Germinal center (tissue), 1 donor: ENCODE measurements at regions not wholly inside any gene's neighbourhood (a gene's known extent, or its start where the extent isn't known, plus 50 kb on each side); places are given as distances from the start of the nearest gene placed in this dataset.
"Not testable (repeated sequence)": the region's sequence is repeated elsewhere in the genome, so short reads cannot be mapped to it uniquely, and the experiment has no call there.

Source experiments
- DNase-seq: peaks from one replicate; pipeline ENCODE4 v3.0.0; 2012; ENCODE audit warnings: mixed read lengths, low spot score

DNA sequence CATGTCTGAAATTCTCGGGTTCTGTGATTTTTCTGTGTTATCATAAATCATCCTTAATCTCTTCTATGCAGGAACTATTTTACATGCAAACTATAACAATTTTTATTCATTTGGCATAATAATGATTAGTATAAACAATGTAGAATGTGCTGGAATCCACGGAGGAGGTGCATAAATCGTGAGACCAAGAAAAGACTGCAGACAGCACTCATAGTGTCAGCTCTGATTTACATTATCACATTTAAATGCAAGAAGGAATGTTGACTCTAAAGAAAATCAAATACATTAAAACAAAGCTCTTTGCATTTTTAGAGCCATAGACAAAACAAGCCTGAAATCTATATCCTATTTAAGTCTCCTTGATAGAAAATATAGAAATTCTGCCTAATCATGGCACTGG, 501.7 kb upstream of the STXBP6 start:
- no peak for DNase-seq

DNA sequence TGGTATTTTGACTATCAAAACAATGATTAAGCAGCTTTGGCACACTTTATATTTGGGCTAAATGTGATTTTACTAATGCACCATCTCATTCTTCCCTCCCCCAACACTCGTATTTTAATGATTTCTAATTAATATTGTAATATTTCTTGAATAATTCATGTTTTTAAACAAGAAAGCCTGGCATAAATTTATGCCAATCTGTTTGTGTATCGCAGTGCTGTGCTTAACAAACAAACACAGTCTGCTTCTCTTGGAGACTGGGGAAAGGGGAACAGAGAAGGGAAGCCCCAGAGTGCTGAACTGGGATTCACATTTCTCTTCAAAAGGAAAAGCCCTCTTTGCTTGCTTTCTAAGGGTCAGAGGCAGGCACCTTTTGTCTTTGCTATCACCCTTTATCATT, 496.9 kb upstream of the STXBP6 start:
- DNase-seq = no peak

DNA sequence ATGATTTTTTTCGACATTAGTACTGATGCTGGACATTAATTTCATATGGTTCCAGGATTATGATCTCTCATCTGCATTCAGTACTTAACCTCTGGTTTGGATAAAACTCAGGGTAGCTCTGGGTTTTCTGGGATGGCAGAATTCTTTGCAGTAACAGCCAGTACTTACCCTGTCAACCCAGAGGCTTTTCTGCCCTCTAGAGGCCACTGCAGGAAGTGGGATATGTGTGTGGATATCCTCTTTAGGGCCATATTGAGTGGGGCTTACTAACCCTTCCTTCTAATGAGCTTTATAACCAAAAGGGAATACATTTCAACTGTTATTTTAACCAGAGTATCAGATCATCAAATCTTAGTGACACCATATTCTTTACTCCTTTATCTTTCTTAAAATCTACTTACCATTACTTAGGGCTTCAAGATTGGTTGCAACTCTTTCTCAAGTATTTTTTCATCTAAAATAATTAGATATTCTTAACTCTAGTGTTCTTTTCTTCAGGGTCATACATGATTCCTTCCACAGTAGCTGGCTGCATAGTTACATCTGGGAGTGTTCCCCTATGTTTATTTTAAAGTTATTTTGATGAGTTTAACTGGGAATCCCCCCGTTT, 488.0 kb upstream of the STXBP6 start:
- DNase-seq = no peak

DNA sequence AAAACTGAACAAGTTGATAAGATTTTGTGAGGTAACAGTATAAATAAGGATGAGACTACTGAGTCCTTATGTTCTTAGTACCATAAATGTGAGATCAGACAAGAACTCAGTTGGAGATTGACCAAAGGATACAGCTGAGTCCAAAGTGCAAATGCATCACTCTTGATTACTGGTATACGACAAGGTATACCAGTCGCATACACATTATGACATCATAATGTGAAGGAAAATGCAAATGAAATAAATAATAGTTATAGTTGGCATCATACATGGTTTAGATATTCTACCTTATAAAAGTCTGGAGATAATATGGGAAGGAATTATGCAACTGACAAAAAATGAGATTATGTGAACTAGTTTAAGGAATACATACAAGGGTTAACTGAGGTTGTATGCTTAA, 476.3 kb upstream of the STXBP6 start:
- DNase-seq = no peak

DNA sequence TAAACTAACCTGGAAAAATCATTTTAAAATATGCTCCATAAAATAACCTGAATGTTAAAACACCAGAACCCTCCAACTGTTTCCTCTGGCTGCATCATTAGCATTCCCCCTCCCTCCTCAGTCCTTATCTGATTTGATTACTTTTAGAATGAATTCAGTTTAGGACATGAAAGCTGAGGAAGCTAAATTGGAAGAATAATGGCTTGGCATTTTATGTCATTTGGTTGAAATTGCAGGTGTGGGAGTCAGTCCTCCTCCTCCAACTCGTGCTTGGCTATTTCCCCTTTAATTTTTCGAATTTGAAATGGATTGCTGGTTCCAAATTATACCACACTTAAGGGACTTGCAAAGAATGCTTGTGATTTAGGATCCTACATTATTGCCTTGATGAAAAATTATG, 473.0 kb upstream of the STXBP6 start:
- no peak for DNase-seq

DNA sequence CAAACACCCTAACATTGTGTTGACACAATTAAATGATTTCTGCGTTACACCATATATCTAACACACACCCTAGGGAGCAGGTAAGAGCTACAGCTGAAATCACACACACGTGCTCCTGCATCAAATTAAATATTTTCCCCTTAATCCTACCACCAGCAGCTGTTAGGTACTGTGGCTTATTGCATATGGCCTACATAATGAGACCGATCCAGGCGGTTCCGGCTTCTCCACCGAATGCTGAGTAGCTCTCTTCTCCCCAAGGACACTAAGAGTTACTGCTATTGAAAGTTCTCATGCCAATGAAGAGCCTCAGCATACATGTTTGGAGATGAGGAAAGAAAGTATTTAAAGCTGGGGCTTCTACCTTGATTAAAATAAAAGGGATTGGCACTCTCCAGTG, 472.2 kb upstream of the STXBP6 start:
- no peak for DNase-seq

DNA sequence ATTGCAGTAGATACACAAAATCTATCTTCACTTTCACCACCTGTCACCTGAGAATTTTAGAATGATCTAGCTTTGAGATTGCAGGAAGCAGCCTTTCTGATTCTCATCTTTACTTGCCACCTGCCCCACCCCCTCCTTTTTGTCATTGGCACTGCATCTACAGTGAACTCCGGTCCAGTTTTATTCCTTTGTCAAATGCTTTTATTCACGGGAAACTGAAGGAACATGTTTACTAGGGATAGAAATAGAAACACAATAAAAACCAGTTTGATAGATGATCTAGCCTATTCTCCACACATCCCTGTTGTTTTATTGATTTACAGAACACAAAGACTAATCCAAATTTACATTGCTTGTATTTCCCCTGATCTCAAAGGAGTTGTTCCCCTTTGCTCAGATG, 471.7 kb upstream of the STXBP6 start:
- DNase-seq = no peak

DNA sequence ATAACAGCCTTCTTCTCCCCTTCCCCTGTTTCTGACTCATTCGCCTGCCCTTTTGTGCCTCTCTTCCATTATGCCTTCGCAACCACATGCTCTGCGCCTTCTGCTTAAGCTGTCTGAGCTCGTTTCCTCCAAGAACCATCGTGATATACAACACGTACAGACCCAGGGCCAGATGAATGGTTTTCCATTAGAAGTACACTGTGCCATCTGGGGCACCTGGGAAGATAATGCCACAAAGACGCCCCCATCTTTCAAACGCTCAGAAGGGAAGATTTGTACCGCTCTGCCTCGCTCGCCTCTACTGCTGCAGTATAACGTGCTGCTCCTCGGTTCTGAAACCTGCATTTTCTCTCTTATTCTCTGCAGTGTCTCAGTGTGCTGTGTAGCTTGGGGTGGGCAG, 470.9 kb upstream of the STXBP6 start:
- no peak for DNase-seq

DNA sequence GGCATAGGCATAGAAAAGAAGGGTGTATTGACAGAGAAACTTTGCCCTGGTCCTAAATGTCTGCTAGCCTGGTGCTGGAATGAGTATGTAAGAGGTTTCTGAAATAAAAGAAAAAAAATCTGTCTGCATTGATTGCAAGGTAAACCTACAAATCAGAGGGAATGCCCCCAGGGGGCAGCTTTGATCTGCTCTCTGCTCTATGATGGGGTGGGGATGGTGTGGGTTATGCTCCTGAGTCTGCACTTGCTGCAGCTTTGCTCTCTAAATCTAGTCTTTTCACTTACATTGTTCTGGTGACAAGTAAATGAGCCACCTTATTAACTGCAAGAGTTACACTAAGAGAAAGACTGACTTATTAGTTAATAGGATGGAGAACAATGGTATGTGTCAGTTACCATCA, 468.4 kb upstream of the STXBP6 start:
- no peak for DNase-seq

DNA sequence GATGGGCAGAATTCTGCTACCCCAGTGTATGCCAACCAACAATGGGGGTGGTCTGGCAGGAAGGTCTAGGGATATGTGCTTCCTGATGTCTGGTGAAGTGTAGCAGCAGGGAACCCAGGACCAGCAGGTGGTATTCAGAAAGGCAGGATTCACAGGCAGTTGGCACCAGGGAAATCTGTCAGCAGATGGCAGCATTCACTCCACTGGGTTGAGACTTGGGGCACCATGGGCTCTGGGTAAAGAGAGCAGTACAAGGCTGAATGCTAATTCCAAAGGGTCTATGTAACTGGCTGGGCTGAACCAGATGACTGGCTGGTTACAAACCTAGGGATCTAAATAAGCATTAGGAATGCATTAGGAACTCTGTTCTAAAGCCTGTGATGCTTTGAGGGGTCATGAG, 466.9 kb upstream of the STXBP6 start:
- DNase-seq = no peak

DNA sequence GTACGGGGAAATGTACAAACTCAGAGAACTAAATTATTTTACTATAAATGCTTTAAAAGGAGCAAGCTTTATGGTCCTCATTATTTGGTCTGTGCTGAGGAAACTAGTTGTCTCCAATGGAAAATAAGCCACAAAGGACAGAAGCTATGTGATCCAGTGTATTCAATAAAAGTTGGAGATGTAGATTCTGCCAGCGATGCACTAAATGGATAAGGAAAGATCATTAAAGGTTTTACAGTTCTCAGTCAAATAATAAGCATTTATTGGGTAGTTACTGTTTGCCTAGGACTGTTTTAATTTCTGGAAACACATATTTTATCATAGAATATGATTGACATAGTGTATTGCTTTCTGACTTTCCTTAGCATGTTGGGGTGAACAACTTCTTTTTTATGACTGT, 458.9 kb upstream of the STXBP6 start:
- no peak for DNase-seq

DNA sequence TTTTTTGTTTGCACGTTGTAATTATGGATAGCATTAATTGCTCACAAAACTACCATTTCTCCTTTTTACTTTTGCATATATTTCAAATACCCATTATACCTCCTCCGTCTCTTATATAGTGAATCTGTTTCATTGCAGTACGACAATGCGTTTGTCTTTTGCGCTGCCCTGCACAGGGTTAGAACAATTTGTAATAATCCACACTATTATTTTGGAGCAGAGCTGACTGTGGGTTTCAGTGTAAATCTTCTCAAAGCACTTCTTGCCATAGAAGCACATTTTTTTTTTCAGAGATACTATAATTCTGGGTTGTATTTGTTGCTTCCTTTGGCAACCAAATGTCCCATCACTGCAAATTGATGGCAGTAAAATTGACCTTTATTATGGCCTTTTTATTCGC, 451.8 kb upstream of the STXBP6 start:
- no peak for DNase-seq

DNA sequence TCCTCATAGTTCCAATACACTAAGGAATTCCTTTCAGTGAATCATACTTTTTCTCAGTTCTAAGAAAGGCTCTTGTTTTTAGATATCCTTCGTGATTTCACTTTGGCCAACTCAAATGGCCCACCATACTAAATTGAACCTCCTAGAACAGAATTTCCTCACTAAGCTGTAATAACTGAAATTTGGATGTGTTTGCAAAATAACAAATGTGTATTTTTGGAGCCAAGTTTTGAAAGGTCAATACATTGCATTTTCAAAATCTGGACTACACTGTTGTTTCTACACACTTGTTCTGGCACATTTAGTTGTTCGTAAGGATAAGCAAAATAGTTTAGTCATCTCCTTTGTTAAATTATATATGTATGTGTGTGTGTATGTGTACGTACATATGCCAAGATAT, 439.0 kb upstream of the STXBP6 start:
- no peak for DNase-seq

DNA sequence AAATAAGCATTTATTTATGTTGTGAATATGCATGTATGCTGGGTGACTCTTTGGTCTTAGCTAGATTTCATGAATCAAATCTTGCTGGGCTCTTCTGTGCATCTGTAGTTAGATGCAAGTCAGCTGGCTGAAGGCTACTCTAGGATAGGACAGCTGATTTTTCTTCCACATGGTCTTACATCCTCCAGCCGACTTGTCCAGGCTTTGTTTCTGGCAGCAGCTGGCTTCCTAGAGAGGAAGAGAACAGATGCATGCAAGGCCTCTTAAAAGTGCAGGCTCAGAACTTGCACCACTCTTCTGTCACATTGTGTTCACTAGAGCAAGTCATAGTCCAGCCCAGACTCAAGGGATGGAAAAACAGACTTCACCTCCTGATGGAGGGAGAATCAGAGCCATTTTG, 435.4 kb upstream of the STXBP6 start:
- DNase-seq = no peak

DNA sequence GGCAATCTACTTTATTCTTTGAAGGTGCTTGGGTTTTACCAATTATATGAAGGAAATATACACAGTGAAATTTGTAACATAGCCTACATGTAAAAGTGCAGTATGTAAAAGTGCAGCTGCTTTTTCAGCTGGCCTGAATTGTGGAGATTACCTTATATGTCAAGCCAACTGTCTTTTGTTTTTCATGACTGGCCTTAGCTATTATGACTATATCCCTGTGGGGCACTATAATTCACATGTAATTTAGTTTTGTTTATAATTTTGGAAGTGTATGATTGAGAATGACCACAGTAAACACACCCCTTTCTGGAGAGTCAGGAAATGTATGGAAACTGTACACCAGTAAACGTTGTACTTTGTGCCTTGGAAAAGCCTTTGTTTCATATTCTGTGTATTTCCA, 435.0 kb upstream of the STXBP6 start:
- no peak for DNase-seq

DNA sequence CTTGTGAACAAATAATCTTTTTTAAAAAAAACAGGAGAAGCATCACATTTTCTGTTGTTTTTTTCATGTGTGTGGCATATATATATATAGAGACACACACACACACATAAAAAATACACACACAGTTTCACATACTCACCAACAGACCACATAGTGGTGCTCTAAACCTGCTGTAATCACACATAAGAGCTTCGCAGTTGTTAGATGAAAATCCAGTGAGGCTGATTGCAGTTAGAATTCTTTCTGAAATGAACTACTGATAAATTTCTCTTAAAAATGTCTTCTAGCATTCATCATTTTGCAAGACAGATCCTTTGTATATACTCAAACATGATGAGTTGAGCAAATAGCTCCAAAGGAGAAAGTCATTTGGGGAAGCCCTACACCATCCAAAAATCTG, 434.3 kb upstream of the STXBP6 start:
- no peak for DNase-seq

DNA sequence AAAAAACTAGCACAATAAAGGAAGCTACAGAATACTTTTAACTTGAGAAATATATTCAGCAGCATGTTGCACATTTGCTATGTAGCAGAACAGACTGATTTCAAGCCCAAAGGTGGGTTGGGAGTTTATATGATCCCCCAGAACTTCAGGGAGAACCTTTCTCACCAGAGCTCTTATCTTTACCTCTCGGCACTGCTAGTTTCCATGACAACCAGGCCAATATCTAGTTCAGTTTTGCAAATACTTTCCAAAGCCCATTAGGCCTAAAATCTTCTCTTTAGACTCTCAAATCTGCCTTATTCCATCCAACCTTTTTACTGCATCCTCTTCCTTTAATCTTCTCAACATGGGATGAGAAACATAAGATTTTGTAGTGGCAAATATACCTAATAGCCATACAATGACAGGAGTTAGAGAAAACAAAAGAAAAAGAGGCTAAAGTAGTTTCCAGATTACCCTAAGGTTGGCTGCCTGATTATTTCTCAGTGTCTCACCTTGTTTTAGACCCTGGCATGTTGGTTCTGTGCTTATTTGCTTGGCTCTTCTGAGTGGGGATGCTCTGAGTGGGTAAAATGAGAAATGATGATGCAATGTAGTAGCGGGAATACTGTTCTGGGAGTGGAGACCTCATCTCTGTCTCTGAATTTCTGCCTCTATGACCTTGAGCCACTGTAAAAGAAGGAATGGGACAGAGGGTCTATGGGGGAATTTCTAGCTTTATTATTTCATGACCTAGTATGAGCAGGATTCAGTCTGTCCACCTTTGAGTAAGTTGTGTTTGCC, 427.6 kb upstream of the STXBP6 start:
- DNase-seq = no peak

DNA sequence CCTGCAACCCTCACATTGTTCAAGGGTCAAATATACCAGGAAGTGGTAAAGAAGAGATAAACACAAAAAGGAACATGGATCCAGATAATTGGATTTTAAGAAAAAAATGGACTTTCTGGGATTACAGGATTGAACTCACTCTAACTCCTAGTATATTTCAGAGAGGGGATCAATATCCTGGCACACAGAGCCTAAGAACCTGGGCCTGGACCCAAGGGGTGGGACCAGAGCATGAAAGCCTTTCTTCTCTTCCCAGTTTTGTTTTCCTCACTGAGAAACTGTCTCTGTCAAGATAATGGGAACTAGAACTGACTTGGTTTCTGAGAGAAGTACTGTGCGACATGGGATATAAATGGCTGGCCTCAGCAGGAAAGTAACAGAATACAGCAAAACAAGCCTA, 422.8 kb upstream of the STXBP6 start:
- DNase-seq = no peak

DNA sequence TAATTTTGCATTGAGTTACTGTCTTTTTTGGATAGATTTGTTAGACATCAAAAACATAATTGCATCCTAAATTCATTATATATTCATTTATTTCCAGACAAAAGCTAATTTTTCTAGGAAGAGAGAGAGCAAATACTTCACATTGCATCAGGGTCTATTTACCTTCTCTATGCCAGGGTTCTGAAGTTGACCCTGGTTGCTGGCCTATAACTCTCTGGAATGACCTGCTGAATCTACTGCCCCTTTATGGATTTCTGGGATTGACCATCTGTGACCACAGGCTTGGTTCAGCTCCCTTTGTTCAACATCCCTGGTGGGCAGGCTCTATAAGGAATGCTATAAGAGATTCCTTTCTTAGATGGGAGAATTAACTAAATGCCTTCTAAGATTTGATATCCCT, 414.8 kb upstream of the STXBP6 start:
- no peak for DNase-seq

DNA sequence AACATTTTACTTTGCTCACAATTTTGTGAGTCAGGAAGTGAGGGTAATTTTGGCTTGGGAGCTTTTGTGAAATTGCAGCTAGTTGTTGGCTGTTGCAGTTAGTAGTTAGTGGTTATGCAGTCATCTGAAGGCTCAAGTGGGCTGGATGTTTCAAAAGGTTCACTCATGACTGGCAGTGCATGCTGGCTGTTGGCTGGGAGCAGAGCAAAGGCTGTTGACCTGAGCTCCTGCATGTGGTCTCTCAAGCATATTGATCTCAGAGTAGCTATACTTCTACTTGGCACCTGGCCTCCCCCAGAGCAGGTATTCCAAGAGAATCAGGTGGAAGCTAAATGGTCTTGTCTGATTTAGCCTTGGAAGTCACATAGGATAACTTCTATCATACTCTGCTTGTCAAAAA, 414.1 kb upstream of the STXBP6 start:
- DNase-seq = no peak

DNA sequence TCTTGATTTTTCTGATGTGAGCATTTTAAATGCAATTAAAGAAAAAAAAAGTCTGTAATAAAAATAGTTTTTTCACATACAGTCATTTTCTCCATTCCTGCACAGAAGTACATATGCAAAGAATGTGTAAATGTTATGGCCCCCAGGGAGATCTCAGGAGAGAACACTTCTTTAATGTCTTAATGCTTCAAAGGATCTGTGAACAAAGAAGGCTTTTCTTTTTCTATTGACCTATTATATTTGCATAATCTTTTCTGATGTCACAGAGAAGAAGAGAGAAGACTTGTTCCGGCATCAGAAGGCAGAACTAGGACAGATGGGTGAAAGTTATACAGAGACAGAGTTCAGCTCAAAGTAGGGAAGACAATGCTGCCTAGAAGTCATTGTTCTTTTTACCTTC, 413.5 kb upstream of the STXBP6 start:
- DNase-seq = no peak

DNA sequence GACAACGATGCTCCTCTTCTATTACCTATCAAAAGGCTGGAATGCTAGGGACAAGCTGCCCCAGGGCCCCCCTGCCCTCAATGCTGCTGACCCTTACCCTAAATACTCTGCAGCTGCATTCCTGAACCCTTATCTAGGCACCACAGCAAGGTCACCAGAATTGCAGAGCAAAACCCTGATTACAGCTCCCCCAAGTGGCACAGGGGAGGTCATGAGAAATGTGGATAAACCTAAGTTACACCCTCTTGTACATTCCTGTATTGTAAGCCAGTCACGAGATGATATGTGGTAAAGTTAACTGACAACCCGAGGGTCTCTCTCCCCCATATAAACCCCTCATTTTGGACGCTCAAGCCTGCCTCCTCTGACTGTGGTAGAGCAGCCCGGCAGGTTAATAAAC, 411.8 kb upstream of the STXBP6 start:
- no peak for DNase-seq

DNA sequence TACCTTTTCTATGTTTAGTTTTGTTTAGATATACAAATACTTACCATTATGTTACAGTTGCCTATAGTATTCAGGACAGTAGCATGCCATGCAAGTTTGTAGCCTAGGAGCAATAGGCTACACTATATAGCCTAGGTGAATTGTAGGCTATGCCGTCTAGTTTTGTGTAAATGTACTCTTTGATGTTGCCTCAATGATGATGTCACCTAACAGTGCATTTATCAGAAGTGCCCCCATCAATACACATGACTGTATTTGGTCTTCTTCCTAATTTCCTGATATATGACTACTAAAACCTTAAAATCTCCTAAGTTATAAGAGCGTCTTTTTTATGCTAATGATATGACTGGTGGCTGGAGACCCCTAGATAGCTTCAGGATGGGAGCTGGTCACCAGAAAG, 394.4 kb upstream of the STXBP6 start:
- no peak for DNase-seq

DNA sequence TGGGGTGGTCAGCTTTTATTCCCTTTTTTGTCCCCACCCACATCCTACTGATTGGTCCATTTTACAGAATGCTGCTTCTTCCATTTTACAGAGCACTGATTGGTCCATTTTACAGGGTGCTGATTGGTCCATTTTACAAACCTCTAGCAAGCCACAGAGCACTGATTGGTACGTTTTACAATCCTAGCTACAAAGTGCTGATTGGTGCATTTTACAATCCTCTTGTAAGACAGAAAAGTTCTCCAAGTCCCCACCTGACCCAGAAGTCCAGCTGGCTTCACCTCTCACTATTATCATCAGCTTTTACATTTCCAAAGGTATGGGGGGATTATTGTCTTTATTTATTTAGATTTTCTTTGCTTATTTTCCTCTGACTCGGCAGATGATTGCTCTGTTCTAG, 390.4 kb upstream of the STXBP6 start:
- not testable (repeated sequence) for DNase-seq
